A673 (cell line): ENCODE measurements at regions not wholly inside any gene's neighbourhood (a gene's known extent, or its start where the extent isn't known, plus 50 kb on each side); places are given as distances from the start of the nearest gene placed in this dataset.

ENCODE experiments used
- BruUV-seq: library from RNA; stranded (reverse); fragments of 400-500 nt; replicated peaks from 2 replicates; lab custom pipeline; 2021; lab: Mats Ljungman, UMichigan
- CTCF ChIA-PET: fragments of 300-600 bp; sonication (Branson Sonifier 250); formaldehyde crosslinking; loops from one replicate; lab custom pipeline; 2022; ENCODE audit warnings: antibody characterized with exemption; lab: Charles Lee
- POLR2A ChIA-PET: fragments of 300-600 bp; sonication (Branson Sonifier 250); formaldehyde crosslinking; loops from one replicate; lab custom pipeline; 2022; ENCODE audit warnings: antibody characterized with exemption; ENCODE audit not compliant: low non-redundant PET; lab: Charles Lee
- DNase-seq: peaks from one replicate; pipeline ENCODE4 v3.0.0-alpha.2; 2015; ENCODE audit warnings: low spot score
- H3K27ac ChIP-seq: fragments of 200-600 bp; sonication (generic); 2 replicates; pipeline ENCODE4 v1.5.1; 2016; ENCODE audit warnings: mixed run types, low read depth, mild to moderate bottlenecking, mixed read lengths, antibody characterized with exemption, low read length; ENCODE audit not compliant: poor library complexity, severe bottlenecking
- H3K27me3 ChIP-seq: fragments of 200-600 bp; sonication (generic); replicated peaks from 2 replicates; pipeline ENCODE4 v1.6.1; 2017; ENCODE audit warnings: mixed run types, low read depth, mild to moderate bottlenecking, mixed read lengths, antibody characterized with exemption, low read length; ENCODE audit not compliant: insufficient read depth, poor library complexity
- H3K36me3 ChIP-seq: fragments of 200-600 bp; sonication (generic); 2 replicates; pipeline ENCODE4 v1.6.1; 2016; ENCODE audit warnings: mixed run types, mild to moderate bottlenecking, mixed read lengths, antibody characterized with exemption, low read length; ENCODE audit not compliant: insufficient read depth, poor library complexity, severe bottlenecking
- H3K4me1 ChIP-seq: fragments of 200-600 bp; sonication (generic); 2 replicates; pipeline ENCODE4 v1.6.1; 2017; ENCODE audit warnings: mixed run types, mild to moderate bottlenecking, mixed read lengths, antibody characterized with exemption, low read length; ENCODE audit not compliant: insufficient read depth, poor library complexity, severe bottlenecking
- H3K4me3 ChIP-seq: fragments of 200-600 bp; sonication (generic); 2 replicates; pipeline ENCODE4 v1.5.1; 2016; ENCODE audit warnings: low read depth, mixed run types, mild to moderate bottlenecking, mixed read lengths, low read length; ENCODE audit not compliant: poor library complexity, severe bottlenecking
- H3K9me3 ChIP-seq: fragments of 200-600 bp; sonication (generic); 2 replicates; pipeline ENCODE4 v1.6.1; 2016; ENCODE audit warnings: mixed run types, low read depth, mild to moderate bottlenecking, mixed read lengths, antibody characterized with exemption, low read length; ENCODE audit not compliant: poor library complexity, severe bottlenecking
- EZH2 ChIP-seq: fragments of 200-600 bp; sonication (generic); IDR thresholded peaks from 2 replicates; pipeline ENCODE4 v1.6.1; 2017; ENCODE audit warnings: borderline replicate concordance, low read depth, mild to moderate bottlenecking, mixed read lengths, antibody characterized with exemption, low read length; ENCODE audit not compliant: poor library complexity, severe bottlenecking
- intact Hi-C: fragments of 100-400 bp; cut with micrococcal nuclease; formaldehyde crosslinking; loops from one replicate; pipeline ENCODE4 v1.10.0; 2022; ENCODE audit not compliant: unreplicated experiment

DNA sequence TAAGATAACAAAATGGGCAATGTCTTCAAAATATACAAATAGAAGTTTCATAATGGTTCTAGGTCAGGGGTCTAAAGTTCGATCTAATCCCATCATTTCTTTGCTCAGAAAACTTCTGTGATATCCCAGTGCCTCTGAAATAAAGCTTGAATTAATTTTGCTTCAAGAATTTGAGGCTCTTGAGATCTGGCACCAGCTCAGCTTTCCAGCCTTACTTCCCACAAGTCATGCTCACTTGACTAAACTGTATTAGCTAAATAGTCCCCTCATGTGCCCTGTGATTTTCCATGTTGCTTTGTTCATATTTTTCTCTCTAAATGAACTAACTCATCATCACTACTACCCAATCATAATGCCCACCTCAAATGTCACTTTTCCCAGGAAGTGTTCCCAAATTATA, 50.8 kb upstream of the MBNL3 start:
- intact Hi-C loops = no loop called here
- TF ChIP-seq EZH2 = no peak
- H3K36me3 ChIP-seq = no peaks in the 10 kb centered on the region
- H3K27me3 ChIP-seq = peaks cover 5% of the 10 kb centered on the region
- H3K27ac ChIP-seq = no peak overlapping the region
- H3K4me1 ChIP-seq = no peaks in the 10 kb centered on the region
- POLR2A ChIA-PET = no interaction called here
- no peak for DNase-seq
- CTCF ChIA-PET = no interaction called here
- no TSS peak for BruUV-seq
- no peak overlapping the region for H3K4me3 ChIP-seq
- no peaks in the 10 kb centered on the region for H3K9me3 ChIP-seq
